ENCODE measurements at regions not wholly inside any gene's neighbourhood (a gene's known extent, or its start where the extent isn't known, plus 50 kb on each side); places are given as distances from the start of the nearest gene placed in this dataset.
"Not testable (repeated sequence)": the region's sequence is repeated elsewhere in the genome, so short reads cannot be mapped to it uniquely, and the experiment has no call there.

- DNase-seq: no peak
These were observed 153.4 kb upstream of the SALL4 start for GRCh38 chr20:51955756-51956155.

GRCh38 chr20:51953731-51954340 is 151.5 kb upstream of the SALL4 start:
- no peak for DNase-seq

- no peak for DNase-seq
These were observed 148.6 kb upstream of the SALL4 start for GRCh38 chr20:51950926-51951325.

- DNase-seq: no peak
These were observed 144.3 kb upstream of the SALL4 start for GRCh38 chr20:51946586-51946985.

GRCh38 chr20:51945881-51946280 is 143.6 kb upstream of the SALL4 start:
- DNase-seq: no peak

GRCh38 chr20:51945177-51945576 is 142.9 kb upstream of the SALL4 start:
- DNase-seq: no peak

- DNase-seq: no peak
These were observed 141.4 kb upstream of the SALL4 start for GRCh38 chr20:51943761-51944160.

- not testable (repeated sequence) for DNase-seq
These were observed 141.0 kb upstream of the SALL4 start for GRCh38 chr20:51943326-51943725.

- no peak for DNase-seq
These were observed 139.2 kb upstream of the SALL4 start for GRCh38 chr20:51941503-51941902.

GRCh38 chr20:51939259-51939585 is 136.9 kb upstream of the SALL4 start:
- DNase-seq: no peak

GRCh38 chr20:51938559-51939258 is 136.4 kb upstream of the SALL4 start:
- DNase-seq: peak; percentile 28

- DNase-seq: no peak
These were observed 135.5 kb upstream of the SALL4 start for GRCh38 chr20:51937779-51938178.

- no peak for DNase-seq
These were observed 134.1 kb upstream of the SALL4 start for GRCh38 chr20:51936377-51936776.

GRCh38 chr20:51935003-51935358 is 132.7 kb upstream of the SALL4 start:
- DNase-seq: no peak

GRCh38 chr20:51934301-51935002 is 132.1 kb upstream of the SALL4 start:
- no peak for DNase-seq

- no peak for DNase-seq
These were observed 129.1 kb upstream of the SALL4 start for GRCh38 chr20:51931371-51931781.

GRCh38 chr20:51930775-51931174 is 128.5 kb upstream of the SALL4 start:
- peak; percentile 9 for DNase-seq

GRCh38 chr20:51928931-51929330 is 126.6 kb upstream of the SALL4 start:
- no peak for DNase-seq

GRCh38 chr20:51927970-51928369 is 125.6 kb upstream of the SALL4 start:
- not testable (repeated sequence) for DNase-seq

GRCh38 chr20:51926670-51927305 is 124.5 kb upstream of the SALL4 start:
- DNase-seq: peak; percentile 35

GRCh38 chr20:51924509-51924908 is 122.2 kb upstream of the SALL4 start:
- no peak for DNase-seq

- no peak for DNase-seq
These were observed 121.3 kb upstream of the SALL4 start for GRCh38 chr20:51923633-51924032.

- DNase-seq: not testable (repeated sequence)
These were observed 120.5 kb upstream of the SALL4 start for GRCh38 chr20:51922812-51923211.

GRCh38 chr20:51918561-51918960 is 116.2 kb upstream of the SALL4 start:
- DNase-seq: no peak
